MCF 10A (cell line): ENCODE measurements at regions not wholly inside any gene's neighbourhood (a gene's known extent, or its start where the extent isn't known, plus 50 kb on each side); places are given as distances from the start of the nearest gene placed in this dataset.
A peak's percentile ranks its signal among the peaks of the same experiment; 100 is the strongest.

Experiments
- BruUV-seq: library from RNA; stranded (reverse); fragments of 400-500 nt; replicated peaks from 2 replicates; lab custom pipeline; 2021; lab: Mats Ljungman, UMichigan
- CTCF ChIA-PET: fragments of 300-600 bp; sonication (Branson Sonifier 250); formaldehyde crosslinking; extraction: SDS; loops from one replicate; lab custom pipeline; 2021; ENCODE audit warnings: antibody characterized with exemption, inconsistent platforms; lab: Yijun Ruan, JAX
- POLR2A ChIA-PET: fragments of 300-600, 350-650 bp; sonication (Branson Sonifier 250); formaldehyde crosslinking; extraction: SDS; loops from one replicate; lab custom pipeline; 2020; ENCODE audit warnings: antibody characterized with exemption, inconsistent platforms; lab: Yijun Ruan, JAX
- DNase-seq: peaks from one replicate; pipeline ENCODE4 v3.0.0-alpha.2; 2018; ENCODE audit not compliant: unreplicated experiment
- H3K27ac Mint-ChIP-seq: one replicate; pipeline ENCODE4 v1.8.0; 2022; ENCODE audit warnings: mild to moderate bottlenecking, low read depth, mixed read lengths; ENCODE audit not compliant: unreplicated experiment
- H3K27me3 Mint-ChIP-seq: one replicate; pipeline ENCODE4 v1.8.0; 2022; ENCODE audit warnings: mixed read lengths; ENCODE audit not compliant: insufficient read depth, unreplicated experiment
- H3K36me3 Mint-ChIP-seq: one replicate; pipeline ENCODE4 v1.8.0; 2022; ENCODE audit warnings: mild to moderate bottlenecking, moderate library complexity, mixed read lengths; ENCODE audit not compliant: insufficient read depth, unreplicated experiment
- H3K4me1 Mint-ChIP-seq: one replicate; pipeline ENCODE4 v1.8.0; 2022; ENCODE audit warnings: mixed read lengths; ENCODE audit not compliant: insufficient read depth, unreplicated experiment
- H3K4me3 Mint-ChIP-seq: one replicate; pipeline ENCODE4 v1.8.0; 2022; ENCODE audit warnings: mild to moderate bottlenecking, moderate library complexity, mixed read lengths; ENCODE audit not compliant: unreplicated experiment
- H3K9me3 Mint-ChIP-seq: one replicate; pipeline ENCODE4 v1.8.0; 2022; ENCODE audit warnings: mixed read lengths; ENCODE audit not compliant: unreplicated experiment
- intact Hi-C: fragments of 100-400 bp; cut with micrococcal nuclease; formaldehyde crosslinking; loops from 2 replicates; pipeline ENCODE4 v1.14.1; 2022
- TF ChIP-seq, protein P1 (sequence below): fragments of 200-600 bp; IDR thresholded peaks from one replicate; pipeline ENCODE4 v1.8.0; 2022; ENCODE audit warnings: antibody characterized with exemption, mild to moderate bottlenecking; ENCODE audit not compliant: unreplicated experiment

DNA sequence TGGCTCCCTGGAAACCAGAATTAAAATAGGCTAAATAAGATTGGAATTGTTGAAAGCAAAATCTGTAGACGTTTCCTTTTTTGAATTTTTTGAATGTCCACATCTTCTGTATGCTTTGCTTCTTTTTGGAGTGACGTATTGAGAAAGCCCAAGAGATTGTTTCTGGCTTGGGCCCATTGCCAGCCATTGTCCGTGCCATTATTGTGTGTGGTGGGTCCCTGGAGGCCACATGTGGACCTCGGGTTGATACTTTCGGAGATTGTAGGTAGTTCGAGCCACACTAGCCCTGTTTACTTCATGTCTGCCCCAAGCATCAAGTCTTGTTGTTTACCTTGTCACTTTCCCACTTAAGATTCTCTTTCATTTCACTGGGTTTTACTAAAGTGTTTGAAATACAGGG, 106.0 kb downstream of the PALM2AKAP2 start:
- ChIA-PET POLR2A (interaction anchor here (0.6 to 1.1 kb wide), 4 partner anchors 8 to 309 kb away, joined by 3 read pairs; no protein-coding TSS in a partner anchor), CTCF (interaction anchor here (0.6 to 1.7 kb wide), 7 partner anchors 12 to 301 kb away, joined by 3 to 5 read pairs (median 3); no protein-coding TSS in a partner anchor)
- no peaks in the 10 kb centered on the region for H3K9me3 Mint-ChIP-seq

DNA sequence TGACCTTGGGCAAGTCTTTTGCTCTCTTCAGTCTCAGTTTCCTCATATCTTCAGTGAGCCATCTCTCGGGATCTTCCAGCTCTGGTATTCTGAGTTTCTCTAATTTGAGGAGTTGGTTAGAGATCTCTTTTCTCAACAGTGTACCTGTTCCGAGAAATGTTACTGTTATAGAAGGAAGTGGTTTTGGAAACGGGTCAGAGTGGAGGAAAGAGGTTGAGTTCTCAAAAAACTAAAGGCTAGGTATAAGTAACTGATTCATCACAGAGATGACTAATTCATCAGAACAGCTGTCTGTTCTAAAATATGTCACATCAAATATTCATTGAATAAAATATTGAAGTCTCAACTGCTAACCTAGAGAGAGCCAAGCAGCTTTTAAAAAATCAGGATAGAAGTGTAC, 106.6 kb downstream of the PALM2AKAP2 start:
- TF ChIP-seq, protein P1, sequence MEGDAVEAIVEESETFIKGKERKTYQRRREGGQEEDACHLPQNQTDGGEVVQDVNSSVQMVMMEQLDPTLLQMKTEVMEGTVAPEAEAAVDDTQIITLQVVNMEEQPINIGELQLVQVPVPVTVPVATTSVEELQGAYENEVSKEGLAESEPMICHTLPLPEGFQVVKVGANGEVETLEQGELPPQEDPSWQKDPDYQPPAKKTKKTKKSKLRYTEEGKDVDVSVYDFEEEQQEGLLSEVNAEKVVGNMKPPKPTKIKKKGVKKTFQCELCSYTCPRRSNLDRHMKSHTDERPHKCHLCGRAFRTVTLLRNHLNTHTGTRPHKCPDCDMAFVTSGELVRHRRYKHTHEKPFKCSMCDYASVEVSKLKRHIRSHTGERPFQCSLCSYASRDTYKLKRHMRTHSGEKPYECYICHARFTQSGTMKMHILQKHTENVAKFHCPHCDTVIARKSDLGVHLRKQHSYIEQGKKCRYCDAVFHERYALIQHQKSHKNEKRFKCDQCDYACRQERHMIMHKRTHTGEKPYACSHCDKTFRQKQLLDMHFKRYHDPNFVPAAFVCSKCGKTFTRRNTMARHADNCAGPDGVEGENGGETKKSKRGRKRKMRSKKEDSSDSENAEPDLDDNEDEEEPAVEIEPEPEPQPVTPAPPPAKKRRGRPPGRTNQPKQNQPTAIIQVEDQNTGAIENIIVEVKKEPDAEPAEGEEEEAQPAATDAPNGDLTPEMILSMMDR: no peak
- H3K27ac Mint-ChIP-seq: peak overlapping the region; percentile 54
- CTCF ChIA-PET: interaction anchor here (0.7 to 1.7 kb wide), 8 partner anchors 10 to 302 kb away, joined by 3 read pairs; no protein-coding TSS in a partner anchor
- no peaks in the 10 kb centered on the region for H3K36me3 Mint-ChIP-seq
- H3K9me3 Mint-ChIP-seq: no peaks in the 10 kb centered on the region
- no peak for DNase-seq
- peak overlapping the region; percentile 7 for H3K4me3 Mint-ChIP-seq
- intact Hi-C loops: loop anchor here (5.0 kb wide), 1 partner anchor 314 kb away; no protein-coding TSS in a partner anchor
- no peaks in the 10 kb centered on the region for H3K27me3 Mint-ChIP-seq
- peaks cover 38% of the 10 kb centered on the region for H3K4me1 Mint-ChIP-seq
- BruUV-seq: no TSS peak
- POLR2A ChIA-PET: interaction anchor here (0.6 to 1.6 kb wide), 5 partner anchors 9 to 871 kb away, joined by 3 read pairs; no protein-coding TSS in a partner anchor

More for the DNA sequence above, 106.0 kb downstream of the PALM2AKAP2 start:
- H3K4me3 Mint-ChIP-seq: no peak overlapping the region
- peak overlapping the region; percentile 54 for H3K27ac Mint-ChIP-seq
- intact Hi-C loops: loop anchor here (5.0 kb wide), 1 partner anchor 314 kb away; no protein-coding TSS in a partner anchor
- H3K27me3 Mint-ChIP-seq: no peaks in the 10 kb centered on the region
- DNase-seq: no peak
- TF ChIP-seq, protein P1: no peak
- BruUV-seq: no TSS peak
- H3K4me1 Mint-ChIP-seq: peaks cover 38% of the 10 kb centered on the region
- no peaks in the 10 kb centered on the region for H3K36me3 Mint-ChIP-seq

DNA sequence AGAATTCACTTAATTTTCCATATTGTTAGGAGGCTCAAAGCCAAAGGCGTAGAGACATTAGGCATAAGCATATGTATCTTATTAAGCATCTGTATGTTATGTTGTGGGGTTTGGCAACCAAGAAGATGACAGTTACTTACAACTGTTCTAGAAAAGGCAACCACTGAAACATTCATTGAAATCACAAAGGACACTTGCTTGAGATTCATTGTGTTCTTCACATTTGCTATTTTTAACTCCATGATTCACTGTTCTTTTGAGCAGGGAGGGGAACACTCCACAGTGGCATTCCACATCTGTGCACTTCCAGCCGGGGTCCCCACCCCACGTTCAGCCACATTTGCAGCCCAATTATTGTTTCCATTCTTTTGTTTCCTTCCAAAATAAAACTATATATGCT, 107.1 kb downstream of the PALM2AKAP2 start:
- TF ChIP-seq, protein P1: no peak
- no TSS peak for BruUV-seq
- DNase-seq: peak; percentile 38
- no peak overlapping the region for H3K4me3 Mint-ChIP-seq
- intact Hi-C loops: loop anchor here (5.0 kb wide), 1 partner anchor 315 kb away; no protein-coding TSS in a partner anchor
- CTCF ChIA-PET: interaction anchor here (0.6 to 1.0 kb wide), 6 partner anchors 9 to 352 kb away, joined by 3 read pairs; no protein-coding TSS in a partner anchor
- peak overlapping the region; percentile 54 for H3K27ac Mint-ChIP-seq
- no peaks in the 10 kb centered on the region for H3K27me3 Mint-ChIP-seq
- H3K9me3 Mint-ChIP-seq: no peaks in the 10 kb centered on the region
- POLR2A ChIA-PET: interaction anchor here (0.6 to 1.6 kb wide), 4 partner anchors 10 to 220 kb away, joined by 3 read pairs; no protein-coding TSS in a partner anchor
- no peaks in the 10 kb centered on the region for H3K36me3 Mint-ChIP-seq
- peaks cover 38% of the 10 kb centered on the region for H3K4me1 Mint-ChIP-seq

DNA sequence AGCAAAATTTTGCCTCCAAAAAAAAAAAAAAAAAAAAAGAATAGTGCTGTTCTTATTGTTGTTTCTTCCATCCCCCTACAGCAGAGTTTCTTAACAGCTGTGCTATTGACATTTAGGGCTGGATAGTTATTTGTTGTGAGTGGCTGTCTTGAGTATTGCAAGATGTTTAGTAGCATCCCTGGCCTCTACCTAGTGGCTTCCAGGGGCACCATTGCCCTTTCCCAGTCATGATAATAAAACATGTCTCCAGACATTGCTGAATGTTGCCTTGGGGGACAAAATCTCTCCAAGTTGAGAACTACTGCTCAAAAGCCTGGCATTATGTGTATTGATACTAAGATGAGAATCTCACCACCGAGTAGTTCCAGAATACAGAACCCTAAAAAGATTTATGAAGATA, 108.7 kb downstream of the PALM2AKAP2 start:
- Mint-ChIP-seq H3K9me3 (no peaks in the 10 kb centered on the region), H3K4me1 (peaks cover 38% of the 10 kb centered on the region), H3K27me3 (no peaks in the 10 kb centered on the region), H3K36me3 (no peaks in the 10 kb centered on the region), H3K4me3 (no peak overlapping the region), H3K27ac (no peak overlapping the region)
- intact Hi-C loops: loop anchor here (5.0 kb wide), 1 partner anchor 316 kb away; no protein-coding TSS in a partner anchor
- POLR2A ChIA-PET: interaction anchor here (1.0 kb wide), 1 partner anchor 15 kb away, joined by 3 read pairs; no protein-coding TSS in a partner anchor
- TF ChIP-seq, protein P1: no peak
- CTCF ChIA-PET: interaction anchor here (0.7 to 1.4 kb wide), 5 partner anchors 15 to 468 kb away, joined by 3 to 5 read pairs (median 3); no protein-coding TSS in a partner anchor
- DNase-seq: no peak
- BruUV-seq: no TSS peak
